Hypothalamus (tissue), 51 donors: ENCODE measurements at regions not wholly inside any gene's neighbourhood (a gene's known extent, or its start where the extent isn't known, plus 50 kb on each side); places are given as distances from the start of the nearest gene placed in this dataset.
"Not testable (repeated sequence)": the region's sequence is repeated elsewhere in the genome, so short reads cannot be mapped to it uniquely, and the experiment has no call there.

ENCODE experiments used
- DNase-seq, 51 donors: peaks; one replicate each; lab custom pipeline; 2025; lab: John Stamatoyannopoulos, UW

DNA sequence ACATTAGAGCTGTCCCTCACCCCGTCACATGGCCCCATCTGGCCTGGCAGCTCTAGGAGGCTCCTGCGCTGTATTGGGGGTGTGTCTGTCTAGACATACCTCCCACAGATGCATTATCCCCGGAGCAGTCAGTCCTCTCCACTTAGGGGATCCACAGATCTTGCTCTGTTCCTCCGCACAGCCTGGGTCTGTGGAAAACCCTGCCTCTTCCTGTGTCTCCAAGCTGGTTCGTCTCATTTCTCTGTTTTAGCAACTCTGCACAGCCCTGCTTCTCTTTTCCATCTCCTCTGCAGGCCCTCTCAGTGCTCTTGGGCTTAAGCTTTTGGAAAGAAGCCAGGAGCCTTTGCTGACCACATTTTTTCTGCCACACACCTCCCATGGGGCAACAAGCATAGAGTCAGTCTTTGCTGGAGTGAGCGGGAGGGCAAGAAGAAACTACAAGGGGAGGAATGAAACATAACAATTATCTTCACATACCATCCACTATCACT is 241.5 kb downstream of the FOXD2 start:
- DNase-seq: peak in 1 of 51 donors; percentile 14

DNA sequence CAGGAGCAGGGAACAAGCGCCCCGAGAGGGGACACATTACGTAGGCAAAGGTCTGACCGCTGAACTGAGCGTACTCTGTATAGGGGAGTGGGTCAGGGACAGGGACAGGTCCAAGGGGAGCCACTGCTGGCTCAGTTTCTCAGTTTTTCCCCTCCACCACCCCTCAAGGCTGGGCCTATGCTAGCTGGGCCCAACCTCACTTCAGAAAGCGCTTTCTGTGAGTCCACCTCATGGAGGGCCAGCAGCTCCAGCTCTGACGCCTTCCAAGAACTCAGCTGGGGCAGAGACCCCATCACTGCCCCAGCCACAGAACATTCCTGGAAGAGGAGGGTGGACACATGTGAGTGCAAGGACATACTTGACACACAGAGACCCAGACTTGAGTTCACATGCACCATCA is 242.0 kb downstream of the FOXD2 start:
- DNase-seq: no peak

GRCh38 chr1:47680815-47681475 is 243.1 kb downstream of the FOXD2 start:
- DNase-seq: no peak

DNA sequence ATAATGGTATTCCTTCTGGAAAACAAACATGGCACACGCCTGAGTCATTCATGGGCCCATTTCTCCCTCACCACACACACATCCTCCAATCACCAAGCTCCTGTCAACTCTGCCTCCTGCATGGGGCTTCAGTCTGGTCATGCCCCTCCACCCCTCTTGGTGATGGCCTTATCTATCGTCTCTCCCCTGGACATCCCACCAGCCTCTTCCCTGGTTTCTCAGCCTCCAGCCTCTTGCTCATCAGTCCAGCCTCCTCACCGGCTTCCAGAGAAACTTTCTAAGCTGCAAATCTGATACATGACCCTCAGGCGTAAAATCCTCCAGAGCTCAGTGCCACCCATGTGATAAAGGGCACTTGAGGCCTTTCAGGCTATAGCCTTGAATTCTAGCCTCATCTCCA is 243.9 kb downstream of the FOXD2 start:
- no peak for DNase-seq

DNA sequence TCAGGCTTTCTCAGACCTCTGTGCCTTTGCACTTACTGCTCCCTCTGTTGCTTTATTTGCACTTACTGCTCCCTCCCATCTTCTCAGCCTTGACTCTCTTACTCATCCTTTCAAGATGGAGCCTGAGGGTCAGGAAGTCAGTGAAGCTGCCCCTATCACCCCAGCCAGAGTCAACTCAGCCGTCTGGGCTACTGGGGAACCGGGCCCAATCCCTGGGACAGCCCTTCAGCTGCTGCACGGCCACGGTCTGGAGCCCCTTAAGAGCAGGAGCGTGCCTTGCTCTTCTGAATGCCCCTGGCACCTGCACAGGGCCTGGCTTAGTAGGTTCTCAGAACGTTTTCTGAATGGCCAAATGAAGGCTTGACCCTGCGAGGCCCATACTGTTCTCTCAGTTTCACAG is 244.4 kb downstream of the FOXD2 start:
- DNase-seq: no peak

GRCh38 chr1:47682786-47683350 is 245.0 kb downstream of the FOXD2 start:
- no peak for DNase-seq

- no peak for DNase-seq
Observed at GRCh38 chr1:47683401-47683800, 245.6 kb downstream of the FOXD2 start.

- no peak for DNase-seq
Observed at GRCh38 chr1:47684518-47684917, 246.7 kb downstream of the FOXD2 start.

DNA sequence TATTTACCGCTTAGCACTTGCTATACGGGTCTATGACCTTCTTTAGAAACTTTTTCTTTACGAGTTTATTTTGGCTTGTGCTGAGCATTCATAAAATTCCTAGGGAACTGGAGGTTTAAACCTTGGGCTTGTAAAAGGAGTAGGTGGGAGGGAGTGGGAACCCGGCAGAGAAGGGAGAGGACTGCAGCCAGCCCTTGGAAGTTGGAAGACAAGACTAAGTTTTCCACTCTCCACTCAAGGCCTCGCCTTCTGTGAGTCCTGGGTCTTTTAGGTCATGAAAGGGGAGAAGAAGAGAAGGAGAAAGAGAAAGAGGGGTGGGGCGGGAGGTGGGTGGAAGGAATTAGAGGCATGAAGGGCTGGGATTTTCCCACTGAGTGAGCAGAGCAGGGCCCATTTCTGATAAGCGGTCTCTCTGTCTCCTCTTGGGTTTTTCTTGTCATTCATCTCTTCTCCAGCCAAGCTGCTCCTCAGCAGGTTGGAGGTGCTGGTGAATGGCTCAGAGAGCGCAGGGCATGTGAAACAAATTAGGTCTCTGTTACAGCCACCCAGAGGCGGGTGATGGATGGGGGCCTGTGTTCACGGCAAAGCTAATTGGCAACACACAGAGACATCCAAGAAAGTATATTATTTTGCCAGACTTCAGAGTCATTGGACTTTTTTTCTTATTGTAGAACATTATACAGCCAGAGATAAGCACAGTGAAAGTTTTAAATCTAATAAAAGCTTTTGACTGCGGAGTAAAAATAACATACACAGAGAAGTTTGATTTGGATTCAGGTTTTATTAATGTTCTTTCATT is 247.3 kb downstream of the FOXD2 start:
- DNase-seq: no peak

DNA sequence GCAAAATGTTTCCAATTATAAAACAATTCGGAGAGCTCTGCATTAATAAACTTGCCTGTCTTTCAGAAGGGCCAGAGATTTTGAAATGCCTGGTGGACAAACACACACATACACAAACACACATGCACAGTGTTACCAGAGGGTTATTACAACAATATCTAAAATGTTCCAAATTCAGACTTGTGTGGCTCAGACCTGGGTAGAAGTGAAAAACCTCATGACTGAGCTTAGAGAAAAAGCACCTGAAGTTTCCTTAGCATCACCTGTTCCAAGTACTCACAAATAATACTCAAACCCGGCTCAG is 247.9 kb downstream of the FOXD2 start:
- DNase-seq: no peak

DNA sequence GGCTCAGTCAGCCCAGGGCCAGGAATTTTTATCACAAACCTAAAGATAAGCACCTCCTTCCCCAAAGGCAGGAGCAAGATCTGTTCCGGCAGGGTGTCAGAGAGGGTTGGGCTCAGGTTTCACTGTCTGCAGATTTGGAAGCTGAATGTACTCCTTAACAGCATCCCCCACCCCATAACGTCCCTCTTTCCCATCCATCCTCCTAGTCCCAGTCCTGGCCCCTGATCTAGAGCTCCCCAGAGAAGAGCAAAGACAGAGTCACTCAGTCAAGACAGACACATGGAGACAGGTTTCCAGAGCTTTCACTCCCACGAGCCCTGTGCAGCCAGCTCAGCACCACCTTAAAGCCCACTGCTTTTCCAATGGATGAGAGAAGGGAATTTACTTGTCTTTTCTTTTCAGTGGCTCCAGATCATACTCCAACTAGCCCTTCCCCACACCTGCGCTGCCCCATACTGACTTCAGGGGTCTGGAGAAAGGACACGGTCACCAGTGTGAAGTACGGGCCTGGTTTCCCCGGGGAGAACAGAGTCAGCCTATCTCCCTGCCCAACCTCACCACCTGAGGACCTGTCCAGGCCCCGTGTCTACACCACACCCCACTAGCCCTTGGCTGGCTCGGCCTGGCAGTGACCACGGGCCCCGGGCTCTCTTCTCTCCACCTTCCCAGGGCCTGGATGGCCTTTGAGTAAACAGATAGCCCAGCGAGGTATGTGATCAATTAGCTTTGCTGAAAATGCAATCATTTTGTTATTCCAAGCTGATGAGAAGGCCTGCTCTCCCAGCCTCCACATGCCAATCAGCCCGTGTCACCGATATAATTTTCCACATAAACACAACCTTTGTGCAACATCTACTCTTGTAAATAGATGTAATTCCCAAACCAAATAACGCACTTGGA is 249.1 kb downstream of the FOXD2 start:
- no peak for DNase-seq

DNA sequence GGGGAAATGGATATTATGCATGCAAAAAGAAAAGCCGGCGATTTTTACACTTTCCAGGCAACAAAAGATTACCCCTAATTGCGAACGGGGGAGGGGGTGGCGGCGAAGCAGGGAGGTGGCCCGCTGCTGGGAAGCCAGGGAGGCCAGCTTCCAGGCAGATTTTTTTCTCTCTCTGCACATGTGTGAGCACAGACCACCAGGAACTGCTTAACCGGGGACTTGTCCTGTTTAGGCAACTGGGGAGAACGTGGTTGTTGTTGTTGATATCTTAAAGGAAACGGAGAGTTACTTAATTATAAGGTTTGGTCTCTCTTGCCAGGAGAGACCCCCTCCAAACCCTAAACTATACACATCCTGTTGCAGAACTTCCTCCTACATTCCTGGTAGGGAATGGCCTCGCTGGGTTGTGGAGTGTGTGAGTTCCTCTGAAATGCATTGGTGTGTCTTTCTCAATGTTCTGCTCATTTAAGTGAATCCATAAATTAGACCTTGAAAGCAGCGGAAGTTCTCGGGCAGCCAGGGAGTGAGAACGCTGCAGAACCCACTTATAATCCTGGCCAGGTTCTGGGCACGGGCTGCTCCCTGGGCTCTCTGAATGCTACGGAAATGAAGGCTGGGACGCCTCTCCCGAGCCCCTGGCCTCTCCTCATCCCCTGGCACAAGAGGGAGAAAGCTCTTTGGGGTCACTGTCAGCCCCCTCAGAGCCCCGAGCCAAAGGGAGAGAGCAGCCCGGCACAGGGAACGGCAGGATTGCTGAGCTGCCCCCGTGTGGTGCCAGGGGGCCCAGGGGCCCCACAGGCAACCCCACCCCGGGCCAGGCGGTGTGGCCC is 250.0 kb downstream of the FOXD2 start:
- no peak for DNase-seq

DNA sequence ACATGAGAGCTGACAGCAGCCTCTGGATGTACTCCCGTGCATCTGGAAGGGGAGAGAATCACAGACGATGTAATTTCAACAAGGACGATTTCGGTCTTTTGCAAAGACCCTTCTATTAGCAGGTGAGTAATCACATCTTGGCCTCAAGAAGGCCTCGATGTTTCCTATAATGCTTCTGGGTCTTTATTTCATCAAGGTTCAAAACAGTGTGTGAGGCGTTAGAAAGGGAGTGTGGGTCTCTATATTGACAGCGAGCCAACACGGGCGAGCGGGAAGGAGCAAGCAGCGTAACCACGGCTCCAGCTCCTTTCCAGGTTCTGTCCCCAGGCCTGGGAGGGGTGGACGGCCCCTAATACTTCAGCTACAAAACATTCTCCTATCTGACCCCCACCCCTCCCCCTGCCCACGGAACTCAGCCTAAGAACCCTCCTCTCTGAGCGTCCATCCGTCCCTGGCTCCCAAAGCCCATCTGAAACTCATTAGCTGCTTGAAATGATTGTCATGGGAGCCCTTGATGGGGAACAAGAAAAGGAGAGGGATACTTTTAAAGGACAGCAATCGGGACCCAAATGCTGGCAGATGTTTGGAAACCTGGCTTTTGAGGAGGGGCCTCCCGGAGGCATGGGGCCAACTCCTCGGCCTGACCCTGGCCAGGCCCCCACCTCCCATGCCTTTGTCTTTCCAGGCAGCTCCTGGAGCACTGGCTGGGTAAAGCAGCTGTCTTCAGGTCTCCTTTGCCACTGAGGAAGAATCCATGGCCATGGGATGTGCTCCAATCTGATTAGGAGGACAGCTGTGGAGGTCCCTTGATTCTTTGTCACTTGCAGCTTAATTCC is 250.8 kb downstream of the FOXD2 start:
- DNase-seq: no peak

DNA sequence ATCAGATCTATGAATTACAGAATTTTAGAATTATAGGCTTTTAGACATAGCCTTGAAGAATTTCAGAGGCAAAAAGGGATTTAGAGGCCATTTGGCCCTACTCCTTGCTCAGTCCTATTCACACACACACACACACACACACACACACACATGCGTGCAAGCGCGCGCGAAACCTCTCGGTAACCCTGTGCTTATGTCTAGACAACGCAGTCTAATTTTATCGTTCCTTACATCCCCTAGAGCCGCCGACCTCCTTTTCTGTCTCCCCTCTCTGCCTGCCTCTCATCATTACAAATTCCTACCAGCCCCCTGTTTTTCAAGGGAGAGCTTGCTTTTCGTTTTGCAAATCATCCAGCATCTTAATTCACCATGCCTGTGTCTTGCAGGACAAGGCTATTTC is 252.1 kb downstream of the FOXD2 start:
- no peak for DNase-seq

DNA sequence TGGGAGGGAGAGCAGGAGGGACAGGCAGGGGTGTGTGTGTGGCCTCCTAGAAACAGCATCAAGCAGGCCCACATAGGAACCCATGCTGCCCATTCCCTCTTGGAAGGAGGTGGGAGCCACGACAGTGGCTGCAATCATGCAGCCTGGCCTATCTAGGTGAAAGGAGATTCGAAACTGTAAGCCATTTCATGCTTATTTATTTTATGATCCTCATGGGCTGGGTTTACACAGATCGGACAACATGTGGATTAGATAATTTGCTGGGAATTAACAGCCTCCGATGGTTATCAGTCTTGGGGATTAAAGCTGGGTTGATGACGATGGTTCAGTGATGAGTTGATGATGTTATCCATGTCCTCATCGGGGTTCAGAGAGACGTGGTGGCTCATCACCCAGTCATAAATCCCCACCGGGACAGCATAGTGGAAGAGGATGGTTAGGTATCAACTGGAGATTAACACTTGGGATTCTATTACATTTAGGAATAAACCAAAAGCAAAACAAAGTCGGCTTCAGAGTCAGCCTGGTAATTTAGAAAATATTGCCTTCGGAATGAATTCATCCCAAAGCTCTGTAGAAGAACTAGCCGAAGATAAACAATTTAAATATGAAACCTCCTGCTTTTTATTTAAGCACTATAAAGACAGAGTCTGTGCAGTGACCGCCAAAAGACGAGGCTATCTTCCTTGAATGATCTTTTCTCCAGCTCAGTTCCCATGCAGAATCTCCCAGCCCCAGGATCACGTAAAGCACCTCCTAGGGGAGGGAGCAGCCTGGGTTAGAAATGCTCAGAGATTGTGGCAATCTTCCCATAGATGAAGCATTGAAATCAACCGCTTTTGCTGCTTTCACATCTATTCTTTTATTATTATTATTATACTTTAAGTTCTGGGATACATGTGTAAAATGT is 252.8 kb downstream of the FOXD2 start:
- DNase-seq: no peak

DNA sequence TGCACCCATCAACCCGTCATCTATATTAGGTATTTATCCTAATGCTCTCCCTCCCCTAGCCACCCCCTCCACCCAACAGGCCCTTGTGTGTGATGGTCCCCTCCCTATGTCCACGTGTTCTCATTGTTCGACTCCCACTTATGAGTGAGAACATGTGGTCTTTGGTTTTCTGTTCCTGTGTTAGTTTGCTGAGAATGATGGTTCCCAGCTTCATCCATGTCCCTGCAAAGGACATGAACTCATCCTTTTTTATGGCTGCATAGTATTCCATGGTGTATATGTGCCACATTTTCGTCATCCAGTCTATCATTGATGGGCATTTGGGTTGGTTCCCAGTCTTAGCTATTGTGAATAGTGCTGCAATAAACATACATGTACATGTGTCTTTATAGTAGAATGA is 253.4 kb downstream of the FOXD2 start:
- DNase-seq: not testable (repeated sequence)

GRCh38 chr1:47692196-47692595 is 254.4 kb downstream of the FOXD2 start:
- no peak for DNase-seq

DNA sequence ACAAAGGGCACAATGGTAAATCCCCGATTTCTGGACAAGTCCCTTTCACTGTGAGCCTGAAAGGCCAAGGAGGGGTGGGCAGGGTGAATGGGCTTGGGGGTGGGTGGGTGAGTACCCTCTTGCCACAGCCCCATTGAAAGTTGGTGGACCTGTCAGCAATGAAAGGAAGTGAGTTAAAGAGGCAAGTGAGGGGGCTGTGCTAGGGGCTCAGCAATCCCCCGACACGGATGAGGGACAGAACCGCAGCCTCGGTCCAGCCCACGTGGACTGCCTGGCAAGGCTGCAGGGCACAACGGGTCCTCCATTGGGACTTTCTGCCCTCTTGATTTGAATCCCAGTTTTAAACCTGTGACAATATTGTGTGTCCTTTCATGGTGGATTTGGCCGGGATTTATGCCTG is 255.3 kb downstream of the FOXD2 start:
- DNase-seq: no peak
